Tibial artery (tissue), 4 donors: ENCODE measurements at regions not wholly inside any gene's neighbourhood (a gene's known extent, or its start where the extent isn't known, plus 50 kb on each side); places are given as distances from the start of the nearest gene placed in this dataset.

ENCODE experiments used
- DNase-seq, 2 donors: peaks; one replicate each; pipeline ENCODE4 v3.0.0-alpha.2; 2019
- H3K27ac ChIP-seq, 2 donors: fragments of 200-600 bp; sonication (generic) in 1 of 2; 1 replicate in 1 of 2; 2 replicates in 1 of 2; pipeline ENCODE4 v1.5.1; 2018 to 2019; ENCODE audit warnings: mild to moderate bottlenecking in 1 of 2
- H3K27me3 ChIP-seq, 2 donors: fragments of 200-600 bp; sonication (generic) in 1 of 2; one replicate each; pipeline versions ENCODE4 v1.5.1 to v1.6.0; 2016 to 2019
- H3K36me3 ChIP-seq, 3 donors: fragments of 200-600 bp; sonication (generic) in 2 of 3; one replicate each; pipeline ENCODE4 v1.5.1; 2016 to 2019; ENCODE audit warnings: mild to moderate bottlenecking in 2 of 3
- H3K4me1 ChIP-seq, 4 donors: fragments of 200-600 bp; sonication (generic) in 2 of 4; 1 replicate in 3 of 4; 2 replicates in 1 of 4; pipeline ENCODE4 v1.5.1; 2016 to 2019
- H3K4me3 ChIP-seq, 2 donors: fragments of 200-600 bp; sonication (generic) in 1 of 2; 1 replicate in 1 of 2; 2 replicates in 1 of 2; pipeline ENCODE4 v1.5.1; 2018 to 2019; ENCODE audit warnings: mild to moderate bottlenecking in 2 of 2
- H3K9me3 ChIP-seq, 3 donors: fragments of 200-600 bp; sonication (generic) in 1 of 3; one replicate each; pipeline ENCODE4 v1.5.1; 2016 to 2019
- intact Hi-C: fragments of 100-400 bp; cut with DNase I; formaldehyde crosslinking; loops from one replicate; pipeline ENCODE4 v1.15.0; 2023; ENCODE audit warnings: low total_unique reads
- TF ChIP-seq, protein P1 (sequence below), 2 experiments: fragments of 200-600 bp in 1 of 2; fragments of 450-650 bp in 1 of 2; IDR thresholded peaks; one replicate each; pipeline ENCODE4 v1.5.1; 2017 to 2019; ENCODE audit warnings: antibody characterized with exemption in 2 of 2, mild to moderate bottlenecking in 1 of 2, moderate library complexity in 1 of 2

DNA sequence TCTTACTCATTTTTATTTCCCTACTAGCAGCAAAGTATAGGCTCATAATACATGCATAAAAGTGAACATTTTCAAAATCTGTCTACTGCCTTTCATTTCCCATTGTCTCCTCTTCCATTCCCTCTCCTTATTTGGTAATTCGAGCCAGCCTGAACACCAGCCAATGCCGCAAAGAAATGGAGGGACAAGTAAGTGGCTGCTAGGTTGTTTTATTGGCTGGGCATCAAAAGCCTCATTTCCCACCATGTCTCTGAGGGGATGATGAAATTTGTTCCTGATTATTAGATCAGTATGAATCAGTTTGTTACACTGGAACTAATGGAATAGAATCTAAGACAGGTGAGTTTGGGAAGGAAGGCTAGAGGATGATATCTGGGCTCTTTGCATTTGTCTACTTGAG, 143.5 kb downstream of the KCNA5 start:
- TF ChIP-seq, protein P1, sequence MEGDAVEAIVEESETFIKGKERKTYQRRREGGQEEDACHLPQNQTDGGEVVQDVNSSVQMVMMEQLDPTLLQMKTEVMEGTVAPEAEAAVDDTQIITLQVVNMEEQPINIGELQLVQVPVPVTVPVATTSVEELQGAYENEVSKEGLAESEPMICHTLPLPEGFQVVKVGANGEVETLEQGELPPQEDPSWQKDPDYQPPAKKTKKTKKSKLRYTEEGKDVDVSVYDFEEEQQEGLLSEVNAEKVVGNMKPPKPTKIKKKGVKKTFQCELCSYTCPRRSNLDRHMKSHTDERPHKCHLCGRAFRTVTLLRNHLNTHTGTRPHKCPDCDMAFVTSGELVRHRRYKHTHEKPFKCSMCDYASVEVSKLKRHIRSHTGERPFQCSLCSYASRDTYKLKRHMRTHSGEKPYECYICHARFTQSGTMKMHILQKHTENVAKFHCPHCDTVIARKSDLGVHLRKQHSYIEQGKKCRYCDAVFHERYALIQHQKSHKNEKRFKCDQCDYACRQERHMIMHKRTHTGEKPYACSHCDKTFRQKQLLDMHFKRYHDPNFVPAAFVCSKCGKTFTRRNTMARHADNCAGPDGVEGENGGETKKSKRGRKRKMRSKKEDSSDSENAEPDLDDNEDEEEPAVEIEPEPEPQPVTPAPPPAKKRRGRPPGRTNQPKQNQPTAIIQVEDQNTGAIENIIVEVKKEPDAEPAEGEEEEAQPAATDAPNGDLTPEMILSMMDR (IDR thresholded peaks at IDR 0.05), result no peak
- H3K4me3 ChIP-seq, result no peak overlapping the region
- intact Hi-C loops, result no loop called here
- H3K9me3 ChIP-seq, result no peaks in the 10 kb centered on the region
- no peak for DNase-seq
- H3K27ac ChIP-seq, result no peak overlapping the region
- no peaks in the 10 kb centered on the region for H3K27me3 ChIP-seq
- peaks cover 0 to 12% (median 2%) of the 10 kb centered on the region in 4 donors for H3K4me1 ChIP-seq
- H3K36me3 ChIP-seq, result no peaks in the 10 kb centered on the region

DNA sequence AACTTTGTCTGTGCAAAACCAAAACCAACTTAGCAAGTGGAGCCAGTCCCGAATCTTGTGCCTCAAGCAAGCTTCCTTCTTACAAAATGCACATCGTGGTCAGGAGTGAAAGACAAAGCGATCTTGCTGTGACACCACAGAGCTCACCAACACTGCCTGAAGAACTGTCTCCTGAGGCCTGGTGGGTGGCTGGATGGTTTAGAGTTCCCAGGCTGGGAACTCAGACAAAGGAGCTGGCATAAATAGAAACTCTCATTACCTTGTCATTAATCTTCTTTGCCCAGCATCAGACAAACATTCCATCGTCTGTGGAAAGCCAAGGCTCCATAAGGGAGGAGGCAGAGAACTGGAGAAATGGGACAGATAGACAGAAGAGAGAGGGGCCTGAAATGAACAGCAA, 144.8 kb downstream of the KCNA5 start:
- no peaks in the 10 kb centered on the region for H3K36me3 ChIP-seq
- intact Hi-C loops, result no loop called here
- no peak overlapping the region for H3K27ac ChIP-seq
- H3K27me3 ChIP-seq, result no peaks in the 10 kb centered on the region
- H3K4me1 ChIP-seq, result peaks cover 0 to 12% (median 2%) of the 10 kb centered on the region in 4 donors
- no peak for DNase-seq
- H3K4me3 ChIP-seq, result no peak overlapping the region
- no peaks in the 10 kb centered on the region for H3K9me3 ChIP-seq
- TF ChIP-seq, protein P1 (IDR thresholded peaks at IDR 0.05), result no peak

DNA sequence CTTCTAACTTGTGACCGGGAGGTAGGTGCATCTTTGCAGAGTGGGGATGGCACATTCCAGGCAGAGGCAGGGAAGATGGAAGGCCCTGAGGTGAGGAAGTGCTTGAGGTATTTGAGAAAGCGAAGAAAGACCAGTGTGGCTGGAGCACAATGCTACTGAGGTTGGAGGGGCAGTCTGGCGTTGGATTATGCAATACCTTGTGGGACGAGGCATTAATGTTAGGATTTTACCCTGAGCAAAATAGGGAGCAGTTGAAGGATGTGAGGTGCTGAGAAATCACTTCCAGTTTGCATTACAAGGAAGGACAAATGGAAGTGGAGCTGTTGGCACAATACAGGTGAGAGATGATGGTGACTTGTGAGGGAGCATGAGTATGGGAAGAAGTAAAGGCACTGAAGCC, 145.5 kb downstream of the KCNA5 start:
- Histone ChIP-seq H3K4me1 (peaks cover 0 to 12% (median 2%) of the 10 kb centered on the region in 4 donors), H3K4me3 (no peak overlapping the region), H3K27me3 (no peaks in the 10 kb centered on the region), H3K36me3 (no peaks in the 10 kb centered on the region), H3K27ac (no peak overlapping the region), H3K9me3 (no peaks in the 10 kb centered on the region)
- DNase-seq, result no peak
- intact Hi-C loops, result no loop called here
- TF ChIP-seq, protein P1 (IDR thresholded peaks at IDR 0.05), result no peak

DNA sequence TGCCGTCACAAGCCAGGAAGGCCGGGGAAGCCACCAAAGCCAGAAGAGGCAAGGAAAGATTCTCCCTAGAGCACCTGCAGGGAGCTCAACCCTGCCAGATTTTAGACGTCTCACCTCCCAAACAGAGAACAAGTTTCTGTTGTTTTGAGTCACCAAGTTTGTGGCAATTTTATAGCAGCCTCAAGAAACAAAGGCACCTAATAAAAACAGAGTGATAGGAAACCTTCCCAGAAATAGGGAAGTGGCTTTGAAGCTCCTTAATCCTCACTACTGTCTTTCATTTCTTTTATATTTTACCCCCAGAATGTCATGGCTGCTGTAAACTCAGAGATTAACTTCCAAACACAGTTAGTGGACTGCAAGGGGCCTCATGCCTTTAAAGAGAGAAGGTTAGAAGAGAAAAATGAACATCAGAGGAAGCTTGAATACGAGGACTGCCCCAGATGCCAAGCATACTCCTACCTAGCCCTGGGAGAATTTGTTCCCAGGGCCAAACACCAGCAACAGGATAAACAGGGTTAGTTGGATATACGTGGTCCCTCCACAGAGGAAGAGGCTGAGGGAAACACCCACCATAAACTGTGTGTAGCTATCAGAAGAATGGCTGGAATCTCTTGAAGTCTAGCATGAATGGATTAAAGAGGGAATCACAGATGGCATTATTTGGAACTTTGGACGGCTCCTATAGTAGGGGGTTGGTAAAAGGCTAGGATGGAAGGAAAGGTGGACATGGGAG, 148.3 kb downstream of the KCNA5 start:
- Histone ChIP-seq H3K4me1 (no peaks in the 10 kb centered on the region), H3K27ac (no peak overlapping the region), H3K27me3 (no peaks in the 10 kb centered on the region), H3K4me3 (no peak overlapping the region), H3K36me3 (no peaks in the 10 kb centered on the region), H3K9me3 (no peaks in the 10 kb centered on the region)
- intact Hi-C loops, result no loop called here
- TF ChIP-seq, protein P1 (IDR thresholded peaks at IDR 0.05), result no peak
- no peak for DNase-seq

DNA sequence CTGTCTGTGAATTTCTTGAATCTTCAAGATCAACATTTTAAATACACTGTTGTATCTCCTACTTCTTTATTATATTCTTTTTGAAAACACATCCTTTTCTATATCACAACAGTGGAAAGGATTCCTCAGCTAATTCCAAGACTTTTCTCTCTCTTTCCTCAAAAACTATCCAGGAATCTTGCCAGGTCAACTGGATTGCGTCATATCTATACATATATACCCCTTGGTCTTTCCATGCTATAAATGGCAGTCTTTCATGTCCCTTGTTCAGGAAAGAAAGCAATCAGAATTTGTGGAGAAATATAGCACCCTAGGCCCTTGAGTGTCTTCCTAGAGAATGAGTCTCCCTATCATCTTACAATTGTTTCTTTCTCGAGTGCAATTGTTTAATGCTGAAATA, 149.0 kb downstream of the KCNA5 start:
- no peaks in the 10 kb centered on the region for H3K4me1 ChIP-seq
- intact Hi-C loops, result no loop called here
- H3K27me3 ChIP-seq, result peaks cover 0 to 1% of the 10 kb centered on the region in 2 donors
- no peak overlapping the region for H3K4me3 ChIP-seq
- no peak overlapping the region for H3K27ac ChIP-seq
- no peak for DNase-seq
- no peaks in the 10 kb centered on the region for H3K9me3 ChIP-seq
- no peaks in the 10 kb centered on the region for H3K36me3 ChIP-seq
- TF ChIP-seq, protein P1 (IDR thresholded peaks at IDR 0.05), result no peak
